H9 (cell line): ENCODE measurements at regions not wholly inside any gene's neighbourhood (a gene's known extent, or its start where the extent isn't known, plus 50 kb on each side); places are given as distances from the start of the nearest gene placed in this dataset.

Source experiments
- DNase-seq: peaks from one replicate; pipeline ENCODE4 v3.0.0-alpha.2; 2017
- H2AFZ ChIP-seq: one replicate; pipeline ENCODE4 v1.6.1; 2013; ENCODE audit warnings: mild to moderate bottlenecking, low read length, control low read depth, moderate library complexity
- H2AK5ac ChIP-seq: 2 replicates; pipeline ENCODE4 v1.6.1; 2013; ENCODE audit warnings: low read length, control low read depth, mixed read lengths; ENCODE audit not compliant: insufficient read length
- H2BK120ac ChIP-seq: one replicate; pipeline ENCODE4 v1.6.1; 2013; ENCODE audit warnings: low read depth, mild to moderate bottlenecking, low read length, control low read depth, inconsistent platforms; ENCODE audit not compliant: poor library complexity, severe bottlenecking
- H2BK12ac ChIP-seq: 2 replicates; pipeline ENCODE4 v1.6.1; 2013; ENCODE audit warnings: low read length, control low read depth, mixed read lengths, low read depth; ENCODE audit not compliant: insufficient read length
- H2BK15ac ChIP-seq: 2 replicates; pipeline ENCODE4 v1.6.1; 2013; ENCODE audit warnings: low read depth, low read length, control low read depth
- H2BK20ac ChIP-seq: one replicate; pipeline ENCODE4 v1.6.1; 2013; ENCODE audit warnings: low read depth, mild to moderate bottlenecking, low read length, control low read depth, inconsistent platforms; ENCODE audit not compliant: poor library complexity, severe bottlenecking
- H2BK5ac ChIP-seq: 2 replicates; pipeline ENCODE4 v1.6.1; 2013; ENCODE audit warnings: low read length, control low read depth, mixed read lengths; ENCODE audit not compliant: insufficient read length
- H3K14ac ChIP-seq: 2 replicates; pipeline ENCODE4 v1.6.1; 2013; ENCODE audit warnings: low read length, control low read depth; ENCODE audit not compliant: insufficient read depth
- H3K18ac ChIP-seq: 2 replicates; pipeline ENCODE4 v1.6.1; 2013; ENCODE audit warnings: low read depth, mild to moderate bottlenecking, mixed read lengths, low read length, control low read depth; ENCODE audit not compliant: insufficient read length
- H3K23ac ChIP-seq: 2 replicates; pipeline ENCODE4 v1.6.1; 2013; ENCODE audit warnings: low read length, control low read depth, mixed read lengths, low read depth; ENCODE audit not compliant: insufficient read length
- H3K23me2 ChIP-seq: 2 replicates; pipeline ENCODE4 v1.6.1; 2013; ENCODE audit warnings: low read depth, mild to moderate bottlenecking, mixed read lengths, low read length, control low read depth; ENCODE audit not compliant: insufficient read length, poor library complexity, severe bottlenecking
- H3K27ac ChIP-seq: 2 replicates; pipeline ENCODE4 v1.5.1; 2013; ENCODE audit warnings: low read length, control low read depth, mixed read lengths, low read depth; ENCODE audit not compliant: insufficient read length
- H3K27me3 ChIP-seq: 2 replicates; pipeline ENCODE4 v1.6.1; 2013; ENCODE audit warnings: low read length, control low read depth, inconsistent platforms; ENCODE audit not compliant: insufficient read depth
- H3K4ac ChIP-seq: 2 replicates; pipeline ENCODE4 v1.6.1; 2013; ENCODE audit warnings: low read depth, mild to moderate bottlenecking, control low read depth, inconsistent platforms, low read length, moderate library complexity
- H3K4me1 ChIP-seq: 2 replicates; pipeline ENCODE4 v1.6.1; 2013; ENCODE audit warnings: low read length, control low read depth, inconsistent platforms; ENCODE audit not compliant: insufficient read depth
- H3K4me2 ChIP-seq: 2 replicates; pipeline ENCODE4 v1.6.1; 2013; ENCODE audit warnings: low read length, control low read depth, mixed read lengths; ENCODE audit not compliant: insufficient read length, insufficient read depth
- H3K56ac ChIP-seq: 2 replicates; pipeline ENCODE4 v1.6.1; 2013; ENCODE audit warnings: low read depth, mild to moderate bottlenecking, mixed read lengths, low read length, control low read depth; ENCODE audit not compliant: insufficient read length
- H3K79me1 ChIP-seq: 2 replicates; pipeline ENCODE4 v1.6.1; 2013; ENCODE audit warnings: low read depth, mild to moderate bottlenecking, moderate library complexity, low read length, control low read depth, inconsistent platforms; ENCODE audit not compliant: insufficient read depth, poor library complexity, severe bottlenecking
- H3K79me2 ChIP-seq: 2 replicates; pipeline ENCODE4 v1.6.1; 2013; ENCODE audit warnings: low read length, control low read depth, inconsistent platforms; ENCODE audit not compliant: insufficient read depth
- H3K9ac ChIP-seq: 2 replicates; pipeline ENCODE4 v1.6.1; 2013; ENCODE audit warnings: low read length, control low read depth, mixed read lengths; ENCODE audit not compliant: insufficient read length; ENCODE audit errors: extremely low read depth
- H3K9me3 ChIP-seq: one replicate; pipeline ENCODE4 v1.6.1; 2013; ENCODE audit warnings: low read depth, low read length, inconsistent platforms; ENCODE audit not compliant: control insufficient read depth
- H3T11ph ChIP-seq: one replicate; pipeline ENCODE4 v1.6.1; 2013; ENCODE audit warnings: mild to moderate bottlenecking, low read length, control low read depth, inconsistent platforms
- H4K20me1 ChIP-seq: one replicate; pipeline ENCODE4 v1.6.1; 2013; ENCODE audit not compliant: control insufficient read depth, insufficient read length, insufficient read depth
- H4K5ac ChIP-seq: 2 replicates; pipeline ENCODE4 v1.6.1; 2013; ENCODE audit warnings: low read depth, mild to moderate bottlenecking, mixed read lengths, low read length, control low read depth; ENCODE audit not compliant: insufficient read length
- H4K8ac ChIP-seq: replicated peaks from 2 replicates; pipeline ENCODE4 v1.6.1; 2013; ENCODE audit warnings: low read length, control low read depth, mixed read lengths, low read depth; ENCODE audit not compliant: insufficient read length
- H4K91ac ChIP-seq: 2 replicates; pipeline ENCODE4 v1.6.1; 2013; ENCODE audit warnings: low read depth, mild to moderate bottlenecking, moderate library complexity, mixed read lengths, low read length, control low read depth; ENCODE audit not compliant: insufficient read length
- H3K27ac Mint-ChIP-seq, 3 experiments: 2 replicates in 2 of 3; 3 replicates in 1 of 3; pipeline ENCODE4 v1.8.0; 2020 to 2021; ENCODE audit warnings: mixed read lengths in 3 of 3, mild to moderate bottlenecking in 1 of 3, moderate library complexity in 1 of 3
- H3K27me3 Mint-ChIP-seq: 2 replicates; pipeline ENCODE4 v1.8.0; 2021; ENCODE audit warnings: low read depth, mild to moderate bottlenecking, moderate library complexity, mixed read lengths
- H3K36me3 Mint-ChIP-seq, 3 experiments: 2 replicates in 2 of 3; 3 replicates in 1 of 3; pipeline ENCODE4 v1.8.0; 2020 to 2021; ENCODE audit warnings: low read depth in 3 of 3, mixed read lengths in 3 of 3; ENCODE audit not compliant: insufficient read depth in 1 of 3
- H3K4me1 Mint-ChIP-seq, 2 experiments: 2 replicates each; pipeline ENCODE4 v1.8.0; 2020; ENCODE audit warnings: mixed read lengths in 2 of 2
- H3K4me3 Mint-ChIP-seq, 2 experiments: 2 replicates in 1 of 2; 3 replicates in 1 of 2; pipeline ENCODE4 v1.8.0; 2020 to 2021; ENCODE audit warnings: mild to moderate bottlenecking in 2 of 2, mixed read lengths in 2 of 2, moderate library complexity in 1 of 2
- H3K9me3 Mint-ChIP-seq, 2 experiments: 2 replicates in 1 of 2; 3 replicates in 1 of 2; pipeline ENCODE4 v1.8.0; 2020; ENCODE audit warnings: mild to moderate bottlenecking in 2 of 2, mixed read lengths in 2 of 2, moderate library complexity in 1 of 2
- WGBS: extraction: QIAGEN DNeasy Blood & Tissue Kit; methylation state at CpG from one replicate; pipeline ENCODE4 v1.1.7; 2013; ENCODE audit warnings: missing lambda C conversion rate, low lambda C conversion rate, mixed read lengths; ENCODE audit not compliant: insufficient read length; ENCODE audit errors: extremely low coverage; 5-methylcytosine and 5-hydroxymethylcytosine counted together
- TF ChIP-seq, protein P1 (sequence below): fragments of 200-600 bp; sonication (generic); conservative IDR thresholded peaks from 3 replicates; pipeline ENCODE4 v1.8.0; 2021; ENCODE audit warnings: antibody characterized with exemption, mild to moderate bottlenecking

DNA sequence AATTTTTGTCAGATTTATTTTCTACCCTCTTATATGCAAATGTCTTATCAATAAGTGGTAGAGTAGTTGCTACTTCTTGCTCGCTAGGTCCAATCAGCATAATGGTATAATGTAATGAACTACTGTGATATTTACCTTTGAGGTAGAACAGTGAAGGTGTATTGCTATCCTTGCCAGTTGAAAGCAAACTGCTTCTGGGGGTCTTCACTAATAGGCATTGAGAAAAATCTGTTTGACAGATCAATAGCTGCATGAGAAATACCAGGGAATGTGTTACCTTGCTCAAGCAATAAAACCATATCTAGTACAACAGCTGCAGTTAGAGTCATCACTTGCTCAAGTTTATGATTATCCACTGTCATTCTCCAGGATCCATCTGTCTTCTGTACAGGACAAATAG lies 50.1 kb upstream of the EFEMP1 start:
- Histone ChIP-seq H3K14ac (no peak overlapping the region), H3K56ac (no peak overlapping the region), H2BK15ac (no peak overlapping the region), H3K4me1 (no peaks in the 10 kb centered on the region), H3K9ac (no peak overlapping the region), H3K79me1 (no peaks in the 10 kb centered on the region), H3K79me2 (no peaks in the 10 kb centered on the region), H3T11ph (no peak overlapping the region), H4K91ac (no peak overlapping the region), H3K23me2 (no peaks in the 10 kb centered on the region), H3K23ac (no peak overlapping the region), H3K4me2 (no peak overlapping the region), H4K20me1 (no peaks in the 10 kb centered on the region), H2AK5ac (no peak overlapping the region), H3K27me3 (no peaks in the 10 kb centered on the region), H2BK12ac (no peak overlapping the region), H2BK120ac (no peak overlapping the region), H4K8ac (no peak overlapping the region), H2BK5ac (no peak overlapping the region), H3K4ac (no peak overlapping the region), H3K9me3 (no peaks in the 10 kb centered on the region), H2AFZ (no peak overlapping the region), H4K5ac (no peak overlapping the region), H3K18ac (no peak overlapping the region), H3K27ac (no peak overlapping the region), H2BK20ac (no peak overlapping the region)
- WGBS, result no CpG with 5 or more reads among the region's 1 CpG
- no peaks in the 10 kb centered on the region for H3K9me3 Mint-ChIP-seq
- H3K4me1 Mint-ChIP-seq, result peaks cover 5 to 13% of the 10 kb centered on the region in 2 experiments
- no peak overlapping the region for H3K27ac Mint-ChIP-seq
- DNase-seq, result no peak
- peaks cover 2% of the 10 kb centered on the region for H3K27me3 Mint-ChIP-seq
- no peak overlapping the region for H3K4me3 Mint-ChIP-seq
- no peaks in the 10 kb centered on the region for H3K36me3 Mint-ChIP-seq
- TF ChIP-seq, protein P1, sequence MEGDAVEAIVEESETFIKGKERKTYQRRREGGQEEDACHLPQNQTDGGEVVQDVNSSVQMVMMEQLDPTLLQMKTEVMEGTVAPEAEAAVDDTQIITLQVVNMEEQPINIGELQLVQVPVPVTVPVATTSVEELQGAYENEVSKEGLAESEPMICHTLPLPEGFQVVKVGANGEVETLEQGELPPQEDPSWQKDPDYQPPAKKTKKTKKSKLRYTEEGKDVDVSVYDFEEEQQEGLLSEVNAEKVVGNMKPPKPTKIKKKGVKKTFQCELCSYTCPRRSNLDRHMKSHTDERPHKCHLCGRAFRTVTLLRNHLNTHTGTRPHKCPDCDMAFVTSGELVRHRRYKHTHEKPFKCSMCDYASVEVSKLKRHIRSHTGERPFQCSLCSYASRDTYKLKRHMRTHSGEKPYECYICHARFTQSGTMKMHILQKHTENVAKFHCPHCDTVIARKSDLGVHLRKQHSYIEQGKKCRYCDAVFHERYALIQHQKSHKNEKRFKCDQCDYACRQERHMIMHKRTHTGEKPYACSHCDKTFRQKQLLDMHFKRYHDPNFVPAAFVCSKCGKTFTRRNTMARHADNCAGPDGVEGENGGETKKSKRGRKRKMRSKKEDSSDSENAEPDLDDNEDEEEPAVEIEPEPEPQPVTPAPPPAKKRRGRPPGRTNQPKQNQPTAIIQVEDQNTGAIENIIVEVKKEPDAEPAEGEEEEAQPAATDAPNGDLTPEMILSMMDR, result no peak
